H1 (cell line): ENCODE measurements at regions not wholly inside any gene's neighbourhood (a gene's known extent, or its start where the extent isn't known, plus 50 kb on each side); places are given as distances from the start of the nearest gene placed in this dataset.

Experiments used
- CTCF ChIA-PET: fragments of 300-600 bp; sonication (Branson Sonifier 250); formaldehyde crosslinking; loops from one replicate; lab custom pipeline; 2021; ENCODE audit not compliant: partially characterized antibody; lab: Charles Lee
- POLR2A ChIA-PET: fragments of 300-600 bp; sonication (Branson Sonifier 250); formaldehyde crosslinking; loops from one replicate; lab custom pipeline; 2021; ENCODE audit warnings: inconsistent platforms; ENCODE audit not compliant: partially characterized antibody; lab: Charles Lee
- DNase-seq, 2 experiments: peaks; one replicate each; pipeline versions ENCODE4 v3.0.0 to v3.0.0-alpha.2; 2010 to 2022; ENCODE audit warnings: low spot score in 2 of 2, low read depth in 1 of 2, mixed read lengths in 1 of 2
- FAIRE-seq: peaks from 2 replicates; lab custom pipeline; 2011; peaks lifted over from hg19 to GRCh38; lab: Jason Lieb, UNC
- H2AFZ ChIP-seq: 2 replicates; pipeline ENCODE4 v1.8.1; 2012; ENCODE audit warnings: low read length, inconsistent platforms
- H2AK5ac ChIP-seq: 2 replicates; pipeline ENCODE4 v1.6.1; 2013; ENCODE audit warnings: low read depth, low read length
- H2BK120ac ChIP-seq: replicated peaks from 2 replicates; pipeline ENCODE3; 2013; ENCODE audit warnings: low read depth, low read length, inconsistent platforms
- H2BK12ac ChIP-seq: 2 replicates; pipeline ENCODE4 v1.6.1; 2013; ENCODE audit warnings: low read depth, low read length
- H2BK15ac ChIP-seq: 2 replicates; pipeline ENCODE4 v1.6.1; 2013; ENCODE audit warnings: low read length
- H2BK20ac ChIP-seq: 2 replicates; pipeline ENCODE4 v1.6.1; 2013; ENCODE audit warnings: low read length
- H2BK5ac ChIP-seq: 2 replicates; pipeline ENCODE4 v1.6.1; 2013; ENCODE audit warnings: low read depth, low read length
- H3K14ac ChIP-seq: 2 replicates; pipeline ENCODE4 v1.6.1; 2013; ENCODE audit warnings: inconsistent platforms; ENCODE audit not compliant: insufficient read length
- H3K18ac ChIP-seq: 2 replicates; pipeline ENCODE4 v1.6.1; 2013; ENCODE audit warnings: low read length; ENCODE audit errors: extremely low read depth
- H3K23ac ChIP-seq: 2 replicates; pipeline ENCODE4 v1.6.1; 2013; ENCODE audit warnings: inconsistent platforms; ENCODE audit not compliant: insufficient read length
- H3K23me2 ChIP-seq: 2 replicates; pipeline ENCODE4 v1.6.1; 2013; ENCODE audit warnings: low read depth, low read length
- H3K27ac ChIP-seq: 2 replicates; pipeline ENCODE4 v1.6.1; 2011; ENCODE audit warnings: low read depth, low read length, inconsistent platforms
- H3K27me3 ChIP-seq, 4 experiments: replicated peaks in 1 of 4; 1 replicate in 1 of 4; 2 replicates in 3 of 4; pipeline versions ENCODE4 v1.6.1 to v1.8.1; 2011 to 2013; ENCODE audit warnings: low read length in 3 of 4, mild to moderate bottlenecking in 3 of 4, inconsistent platforms in 2 of 4, mixed read lengths in 2 of 4, moderate library complexity in 1 of 4; ENCODE audit not compliant: control insufficient read depth in 3 of 4, insufficient read depth in 3 of 4; ENCODE audit errors: extremely low read depth in 1 of 4
- H3K36me3 ChIP-seq, 4 experiments: 2 replicates each; pipeline versions ENCODE4 v1.6.1 to v1.8.1; 2011 to 2013; ENCODE audit warnings: mild to moderate bottlenecking in 4 of 4, low read length in 3 of 4, moderate library complexity in 2 of 4, control low read depth in 1 of 4, inconsistent platforms in 1 of 4; ENCODE audit not compliant: insufficient read depth in 4 of 4, control insufficient read depth in 2 of 4
- H3K4ac ChIP-seq: replicated peaks from 2 replicates; pipeline ENCODE3; 2013; ENCODE audit warnings: low read length, low read depth, mixed read lengths, inconsistent platforms; ENCODE audit not compliant: insufficient read length
- H3K4me1 ChIP-seq, 4 experiments: replicated peaks in 1 of 4; 1 replicate in 1 of 4; 2 replicates in 3 of 4; pipeline versions ENCODE4 v1.6.1 to v1.8.1; 2011 to 2013; ENCODE audit warnings: low read length in 3 of 4, inconsistent platforms in 2 of 4, mixed read lengths in 1 of 4; ENCODE audit not compliant: insufficient read depth in 4 of 4, control insufficient read depth in 3 of 4
- H3K4me2 ChIP-seq, 2 experiments: 2 replicates each; pipeline versions ENCODE4 v1.6.1 to v1.8.1; 2011 to 2013; ENCODE audit warnings: low read depth in 2 of 2, low read length in 2 of 2, control low read depth in 1 of 2, inconsistent platforms in 1 of 2, mild to moderate bottlenecking in 1 of 2; ENCODE audit not compliant: insufficient read depth in 1 of 2
- H3K4me3 ChIP-seq, 4 experiments: fragments of 200-600, 300-600 bp in 1 of 4; sonication (generic), shearing (Covaris generic), sonication (Bioruptor Twin) in 1 of 4; 2 replicates each; pipeline versions ENCODE4 v1.5.1 to v1.8.1; 2011 to 2016; ENCODE audit warnings: low read length in 4 of 4, low read depth in 3 of 4, control low read depth in 2 of 4, inconsistent platforms in 2 of 4, mild to moderate bottlenecking in 2 of 4, mixed read lengths in 1 of 4, moderate library complexity in 1 of 4; ENCODE audit not compliant: insufficient read depth in 2 of 4; ENCODE audit errors: extremely low read depth in 1 of 4
- H3K56ac ChIP-seq: replicated peaks from 2 replicates; pipeline ENCODE3; 2013; ENCODE audit warnings: low read depth, mild to moderate bottlenecking, mixed read lengths, low read length, inconsistent platforms; ENCODE audit not compliant: insufficient read length
- H3K79me1 ChIP-seq: 2 replicates; pipeline ENCODE4 v1.6.1; 2013; ENCODE audit warnings: low read depth, low read length, control low read depth
- H3K79me2 ChIP-seq, 2 experiments: 2 replicates each; pipeline versions ENCODE4 v1.6.1 to v1.8.1; 2012 to 2013; ENCODE audit warnings: low read length in 2 of 2, mild to moderate bottlenecking in 2 of 2, inconsistent platforms in 1 of 2; ENCODE audit not compliant: insufficient read depth in 2 of 2, control insufficient read depth in 1 of 2
- H3K9ac ChIP-seq, 4 experiments: replicated peaks in 1 of 4; 1 replicate in 1 of 4; 2 replicates in 3 of 4; pipeline versions ENCODE4 v1.6.1 to v1.8.1; 2011 to 2013; ENCODE audit warnings: low read depth in 3 of 4, low read length in 3 of 4, control low read depth in 2 of 4, mild to moderate bottlenecking in 2 of 4, moderate library complexity in 2 of 4, inconsistent platforms in 1 of 4; ENCODE audit errors: extremely low read depth in 1 of 4
- H3K9me3 ChIP-seq, 2 experiments: 2 replicates each; pipeline versions ENCODE4 v1.6.1 to v1.8.1; 2012 to 2013; ENCODE audit warnings: mild to moderate bottlenecking in 2 of 2, moderate library complexity in 2 of 2, control low read depth in 1 of 2, inconsistent platforms in 1 of 2, low read depth in 1 of 2, low read length in 1 of 2, mixed read lengths in 1 of 2; ENCODE audit not compliant: insufficient read depth in 2 of 2
- H4K20me1 ChIP-seq, 2 experiments: replicated peaks in 1 of 2; 2 replicates each; pipeline versions ENCODE3 to v1.8.1; 2011 to 2013; ENCODE audit warnings: inconsistent platforms in 2 of 2, low read length in 2 of 2, mild to moderate bottlenecking in 1 of 2; ENCODE audit not compliant: insufficient read depth in 2 of 2, control insufficient read depth in 1 of 2
- H4K5ac ChIP-seq: 2 replicates; pipeline ENCODE4 v1.6.1; 2013; ENCODE audit warnings: low read length, low read depth, mixed read lengths, inconsistent platforms; ENCODE audit not compliant: insufficient read length
- H4K8ac ChIP-seq: 2 replicates; pipeline ENCODE4 v1.8.0; 2013; ENCODE audit warnings: mild to moderate bottlenecking, moderate library complexity, low read length, inconsistent platforms; ENCODE audit not compliant: insufficient read depth; ENCODE audit errors: extremely low read depth
- H4K91ac ChIP-seq: replicated peaks from 2 replicates; pipeline ENCODE3; 2013; ENCODE audit warnings: low read length, mixed read lengths, inconsistent platforms; ENCODE audit not compliant: insufficient read length
- RNF2 ChIP-seq: fragments of 200-900, 300-1000 bp; sonication (generic); IDR thresholded peaks from 2 replicates; pipeline ENCODE4 v1.7.1; 2016; ENCODE audit warnings: borderline replicate concordance, low read depth, mild to moderate bottlenecking, antibody characterized with exemption, low read length; ENCODE audit not compliant: poor library complexity, severe bottlenecking; ENCODE audit errors: missing control alignments
- YY1 ChIP-seq: IDR thresholded peaks from 2 replicates; pipeline ENCODE4 v1.6.1; 2011; ENCODE audit warnings: low read depth, mild to moderate bottlenecking, low read length
- WGBS, 2 experiments: shearing (Covaris generic) in 1 of 2; methylation state at CpG; one replicate each; pipeline versions ENCODE4 v1.1.6 to v1.1.7; 2013 to 2015; ENCODE audit warnings: low lambda C conversion rate in 2 of 2, mixed read lengths in 2 of 2, inconsistent platforms in 1 of 2, low coverage in 1 of 2, missing lambda C conversion rate in 1 of 2; ENCODE audit not compliant: insufficient replicate concordance in 2 of 2, insufficient coverage in 1 of 2, insufficient read length in 1 of 2; ENCODE audit errors: extremely low coverage in 1 of 2, missing lambda C conversion rate in 1 of 2; 5-methylcytosine and 5-hydroxymethylcytosine counted together

DNA sequence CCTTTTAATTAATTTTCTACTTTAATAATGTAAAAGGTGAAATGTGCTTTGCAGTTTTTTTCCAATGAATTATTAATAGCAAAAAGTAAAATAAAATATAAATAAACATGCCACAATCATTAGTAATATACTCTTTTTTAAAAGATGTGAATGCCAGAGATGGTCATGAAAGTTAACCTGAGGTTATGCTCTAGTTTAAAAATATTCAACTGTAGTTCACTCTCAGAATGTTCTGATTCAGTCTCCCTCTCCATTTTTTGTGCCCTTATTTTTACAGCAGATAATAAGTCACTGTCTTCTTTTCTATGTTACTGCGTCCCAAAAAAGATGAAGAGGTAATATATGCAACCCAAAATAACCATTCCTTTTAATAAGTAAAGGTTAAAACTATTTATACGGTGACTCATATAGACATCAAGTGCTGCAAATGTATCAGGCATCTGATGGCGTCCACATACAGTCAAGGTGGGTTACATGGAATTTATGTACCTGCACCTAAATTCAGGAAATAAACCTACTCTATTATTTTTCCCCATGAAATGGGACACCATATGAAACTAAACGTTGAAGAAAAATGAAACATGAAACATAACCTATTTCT is 153.6 kb upstream of the ZNF804A start:
- WGBS, 2 experiments, result 89% methylated on average over 4 of the region's 4 CpGs; no CpG with 5 or more reads in 1 of the 2 experiments
- peaks cover 1% of the 10 kb centered on the region; the same call in 1 of the 2 replicates for H3K23me2 ChIP-seq
- ChIA-PET POLR2A (no interaction called here), CTCF (interaction anchor here (0.6 to 1.0 kb wide), 2 partner anchors 414 to 1157 kb away, joined by 3 to 5 read pairs; no protein-coding TSS in a partner anchor)
- no peak for DNase-seq
- no peak overlapping the region for H4K5ac ChIP-seq
- TF ChIP-seq RNF2 (no peak), YY1 (no peak)
- H3K36me3 ChIP-seq, result no peaks in the 10 kb centered on the region
- H2BK12ac ChIP-seq, result no peak overlapping the region
- H4K20me1 ChIP-seq, result no peaks in the 10 kb centered on the region
- no peak for FAIRE-seq
- no peak overlapping the region for H3K56ac ChIP-seq
- no peak overlapping the region for H2BK5ac ChIP-seq
- no peak overlapping the region for H3K23ac ChIP-seq
- no peak overlapping the region for H3K4ac ChIP-seq
- H2BK20ac ChIP-seq, result no peak overlapping the region
- H4K8ac ChIP-seq, result no peak overlapping the region
- H3K27ac ChIP-seq, result no peak overlapping the region
- H2AK5ac ChIP-seq, result no peak overlapping the region
- H3K79me1 ChIP-seq, result no peaks in the 10 kb centered on the region
- H3K27me3 ChIP-seq, result no peaks in the 10 kb centered on the region
- H3K14ac ChIP-seq, result no peak overlapping the region
- H2BK15ac ChIP-seq, result no peak overlapping the region
- H2BK120ac ChIP-seq, result no peak overlapping the region
- no peaks in the 10 kb centered on the region for H3K9me3 ChIP-seq
- no peak overlapping the region for H3K18ac ChIP-seq
- no peak overlapping the region for H3K4me3 ChIP-seq
- no peak overlapping the region for H3K9ac ChIP-seq
- no peak overlapping the region for H4K91ac ChIP-seq
- no peaks in the 10 kb centered on the region for H3K4me1 ChIP-seq
- H3K79me2 ChIP-seq, result no peaks in the 10 kb centered on the region
- H3K4me2 ChIP-seq, result no peak overlapping the region
- no peak overlapping the region for H2AFZ ChIP-seq
